Glutamatergic neuron (in vitro differentiated cells): ENCODE measurements at regions not wholly inside any gene's neighbourhood (a gene's known extent, or its start where the extent isn't known, plus 50 kb on each side); places are given as distances from the start of the nearest gene placed in this dataset.

ENCODE experiments used
- DNase-seq: peaks from one replicate; pipeline ENCODE4 v3.0.0; 2022
- H3K27ac Mint-ChIP-seq: one replicate; pipeline ENCODE4 v1.8.0; 2020; ENCODE audit warnings: mild to moderate bottlenecking, mixed read lengths, inconsistent platforms; ENCODE audit not compliant: unreplicated experiment
- H3K27me3 Mint-ChIP-seq: one replicate; pipeline ENCODE4 v1.8.0; 2020; ENCODE audit warnings: mild to moderate bottlenecking, moderate library complexity, mixed read lengths, inconsistent platforms; ENCODE audit not compliant: unreplicated experiment
- H3K36me3 Mint-ChIP-seq: one replicate; pipeline ENCODE4 v1.8.0; 2020; ENCODE audit warnings: mild to moderate bottlenecking, mixed read lengths, inconsistent platforms; ENCODE audit not compliant: unreplicated experiment
- H3K4me1 Mint-ChIP-seq: one replicate; pipeline ENCODE4 v1.8.0; 2020; ENCODE audit warnings: mild to moderate bottlenecking, low read depth, mixed read lengths, inconsistent platforms; ENCODE audit not compliant: unreplicated experiment
- H3K4me3 Mint-ChIP-seq: one replicate; pipeline ENCODE4 v1.8.0; 2020; ENCODE audit warnings: mild to moderate bottlenecking, mixed read lengths, inconsistent platforms; ENCODE audit not compliant: unreplicated experiment
- H3K9me3 Mint-ChIP-seq: one replicate; pipeline ENCODE4 v1.8.0; 2020; ENCODE audit warnings: mild to moderate bottlenecking, moderate library complexity, mixed read lengths, inconsistent platforms; ENCODE audit not compliant: unreplicated experiment
- CTCF ChIP-seq: fragments of 200-600 bp; sonication (generic); IDR thresholded peaks from one replicate; pipeline ENCODE4 v1.5.0; 2021; ENCODE audit not compliant: partially characterized antibody, unreplicated experiment

- Mint-ChIP-seq H3K36me3 (peaks cover 10% of the 10 kb centered on the region), H3K27ac (no peak overlapping the region), H3K9me3 (peaks cover 5% of the 10 kb centered on the region), H3K27me3 (peaks cover 6% of the 10 kb centered on the region), H3K4me1 (peaks cover 9% of the 10 kb centered on the region), H3K4me3 (no peak overlapping the region)
- DNase-seq = no peak
- no peak for TF ChIP-seq CTCF
Measured at GRCh38 chr1:232369451-232370296, 260.3 kb downstream of the SIPA1L2 start.

- DNase-seq = no peak
- Mint-ChIP-seq H3K36me3 (peaks cover 10% of the 10 kb centered on the region), H3K4me1 (peaks cover 9% of the 10 kb centered on the region), H3K4me3 (no peak overlapping the region), H3K27me3 (peaks cover 6% of the 10 kb centered on the region), H3K27ac (no peak overlapping the region), H3K9me3 (peaks cover 3% of the 10 kb centered on the region)
- no peak for TF ChIP-seq CTCF
Measured at GRCh38 chr1:232368821-232369321, 261.1 kb downstream of the SIPA1L2 start.

- no peak for DNase-seq
- Mint-ChIP-seq H3K9me3 (peaks cover 3% of the 10 kb centered on the region), H3K27me3 (peaks cover 4% of the 10 kb centered on the region), H3K4me1 (peaks cover 6% of the 10 kb centered on the region), H3K36me3 (peaks cover 4% of the 10 kb centered on the region), H3K4me3 (no peak overlapping the region), H3K27ac (no peak overlapping the region)
- no peak for TF ChIP-seq CTCF
Measured at GRCh38 chr1:232367293-232367692, 262.6 kb downstream of the SIPA1L2 start.

GRCh38 chr1:232364654-232365382 is 265.1 kb downstream of the SIPA1L2 start:
- Mint-ChIP-seq H3K4me3 (no peak overlapping the region), H3K4me1 (peaks cover 2% of the 10 kb centered on the region), H3K27ac (no peak overlapping the region), H3K27me3 (peaks cover under 1% of the 10 kb centered on the region), H3K36me3 (peaks cover under 1% of the 10 kb centered on the region), H3K9me3 (peaks cover 3% of the 10 kb centered on the region)
- TF ChIP-seq CTCF = no peak
- DNase-seq = no peak

GRCh38 chr1:232363008-232363407 is 266.9 kb downstream of the SIPA1L2 start:
- Mint-ChIP-seq H3K9me3 (no peaks in the 10 kb centered on the region), H3K36me3 (no peaks in the 10 kb centered on the region), H3K4me1 (no peaks in the 10 kb centered on the region), H3K4me3 (no peak overlapping the region), H3K27ac (no peak overlapping the region), H3K27me3 (no peaks in the 10 kb centered on the region)
- no peak for TF ChIP-seq CTCF
- no peak for DNase-seq
